RCC 7860 (cell line): ENCODE measurements at regions not wholly inside any gene's neighbourhood (a gene's known extent, or its start where the extent isn't known, plus 50 kb on each side); places are given as distances from the start of the nearest gene placed in this dataset.

Source experiments
- DNase-seq: peaks from one replicate; pipeline ENCODE4 v3.0.0-alpha.2; 2015; ENCODE audit warnings: low spot score
- FAIRE-seq: peaks from 2 replicates; lab custom pipeline; 2012; peaks lifted over from hg19 to GRCh38; lab: Jason Lieb, UNC

- DNase-seq (peak; percentile 27), FAIRE-seq (no peak)
Measured at GRCh38 chr16:11401161-11402050, 56.1 kb downstream of the RMI2 start.

DNA sequence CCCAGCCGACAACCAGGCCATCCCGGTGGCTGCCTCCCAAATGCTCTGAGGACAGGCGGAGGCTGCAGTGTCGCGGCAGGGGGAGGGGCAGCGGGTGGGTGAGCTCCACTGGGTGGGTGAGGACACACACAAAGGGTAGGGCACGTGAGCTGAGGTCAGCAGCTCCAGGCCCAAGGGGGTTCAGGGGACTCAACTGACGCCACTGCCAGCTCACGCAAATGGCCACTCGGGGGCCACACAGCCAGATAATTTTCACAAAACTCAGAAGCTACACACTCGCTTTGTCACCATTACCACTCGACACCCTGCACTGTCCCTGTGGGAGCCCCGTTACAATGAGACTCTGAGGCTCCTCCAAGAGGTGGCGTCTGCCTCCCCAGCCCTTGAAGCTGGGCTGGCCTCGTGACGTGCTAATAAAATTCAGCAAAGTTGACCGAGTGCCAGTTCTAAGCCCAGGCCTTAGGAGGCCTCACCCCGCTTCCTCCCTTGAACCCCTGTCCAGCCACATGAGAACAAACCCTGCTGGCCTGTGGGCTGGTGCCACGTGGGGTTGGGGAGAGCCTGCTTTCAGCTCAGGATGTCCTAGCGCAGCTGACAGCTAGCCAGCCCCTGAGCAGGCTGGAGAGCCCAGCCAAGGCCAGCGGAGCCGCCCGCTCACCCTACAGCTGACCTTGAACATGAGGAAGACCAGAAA is 56.9 kb downstream of the RMI2 start:
- FAIRE-seq = no peak
- DNase-seq = no peak

DNA sequence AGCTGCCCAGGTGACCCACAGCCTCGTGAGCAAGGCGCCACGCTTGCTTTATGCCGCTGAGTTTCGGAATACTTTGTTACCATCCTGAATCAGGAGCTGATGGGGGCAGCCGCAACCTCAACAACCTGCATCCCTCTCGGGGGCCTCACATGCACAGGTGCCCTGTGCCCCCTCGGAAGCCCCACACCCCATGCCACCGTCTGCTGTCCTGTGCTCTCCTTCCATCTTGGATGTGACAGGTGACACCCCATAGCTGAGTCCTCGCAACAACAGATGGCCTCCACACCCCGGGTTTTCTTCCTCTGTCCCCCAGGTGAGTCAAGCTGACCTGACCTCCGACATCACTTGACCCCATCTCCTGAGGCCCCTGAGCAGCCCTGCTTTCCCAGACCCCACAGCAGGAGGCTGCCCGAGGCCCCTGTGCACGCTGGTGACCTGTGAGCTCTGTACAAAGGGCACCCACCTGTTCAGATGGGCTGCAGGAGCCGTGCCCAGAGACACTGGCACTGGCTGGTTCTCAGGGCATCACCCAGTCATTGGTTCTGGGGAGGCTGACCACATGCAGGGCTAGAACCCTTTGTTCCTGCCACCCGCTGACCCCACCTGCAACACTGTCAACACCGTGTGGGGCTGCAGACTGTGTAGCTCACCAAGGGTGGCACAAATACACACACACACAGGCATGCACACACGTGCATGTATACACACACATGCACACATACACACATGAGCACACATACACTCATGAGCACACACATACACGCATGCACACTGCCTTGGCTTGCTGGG is 57.7 kb downstream of the RMI2 start:
- DNase-seq (no peak), FAIRE-seq (no peak)

GRCh38 chr16:11403534-11403795 is 58.2 kb downstream of the RMI2 start:
- DNase-seq (no peak), FAIRE-seq (no peak)

GRCh38 chr16:11403920-11404319 is 58.7 kb downstream of the RMI2 start:
- FAIRE-seq (no peak), DNase-seq (no peak)

- no peak for FAIRE-seq
- no peak for DNase-seq
Measured at GRCh38 chr16:11404603-11405002, 59.3 kb downstream of the RMI2 start.

DNA sequence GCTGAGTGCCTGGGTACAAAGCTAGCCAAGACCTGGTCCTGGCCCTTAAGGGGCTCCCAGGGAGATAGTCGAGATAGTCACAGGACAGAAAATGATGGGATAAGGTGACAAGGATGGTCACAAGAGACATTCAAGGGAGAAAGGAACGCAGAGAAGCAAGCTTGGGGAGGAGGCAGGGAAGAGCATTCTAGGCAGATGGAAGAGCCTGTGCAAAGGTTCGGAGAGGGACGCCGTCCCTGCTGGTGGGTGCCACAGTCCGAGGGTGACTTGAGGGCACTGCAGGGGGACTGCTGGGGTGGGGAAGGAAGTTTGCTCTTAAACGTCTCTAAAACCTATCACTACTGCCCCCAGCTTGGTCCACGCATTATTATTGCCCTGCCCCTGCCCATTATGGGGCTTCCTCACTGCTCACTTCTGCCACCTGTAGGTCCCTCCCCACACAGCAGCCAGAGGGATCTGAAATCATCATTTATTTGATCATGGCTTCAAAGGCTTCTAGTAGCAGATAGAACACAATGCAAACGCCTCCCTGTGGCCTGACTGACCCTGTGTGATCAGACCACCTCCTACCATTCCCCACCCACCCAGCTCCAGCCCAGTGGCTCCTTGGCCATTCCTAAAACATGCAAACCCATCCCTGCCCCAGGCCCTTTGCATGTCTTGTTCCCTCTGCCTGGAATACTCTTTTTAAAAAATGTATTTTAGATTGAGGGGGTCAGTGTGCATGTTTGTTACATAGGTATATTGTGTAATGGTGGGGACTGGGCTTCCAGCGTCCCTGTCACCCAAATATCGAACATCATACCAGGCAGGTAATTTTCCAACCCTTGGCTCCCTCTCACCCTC is 60.3 kb downstream of the RMI2 start:
- DNase-seq (peak; percentile 6), FAIRE-seq (no peak)

DNA sequence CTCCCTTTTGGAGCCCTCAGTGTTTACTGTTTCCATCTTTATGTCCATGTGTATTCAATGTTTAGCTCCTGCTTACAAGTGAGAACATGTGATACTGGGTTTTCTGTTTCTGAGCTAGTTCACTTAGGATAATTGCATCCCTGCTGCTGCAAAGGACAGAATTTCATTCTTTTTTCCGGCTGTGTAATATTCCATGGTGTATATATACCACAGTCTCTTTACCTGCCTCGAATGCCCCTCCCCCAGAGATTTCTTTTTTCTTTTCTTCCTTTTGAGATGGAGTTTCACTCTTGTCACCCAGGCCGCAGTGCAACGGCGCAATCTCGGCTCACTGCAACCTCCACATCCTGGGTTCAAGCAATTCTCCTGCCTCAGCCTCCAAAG is 60.9 kb downstream of the RMI2 start:
- FAIRE-seq (no peak), DNase-seq (no peak)

- DNase-seq = peak; percentile 48
- peak; percentile 58 for FAIRE-seq
Measured at GRCh38 chr16:11407047-11407982, 62.1 kb downstream of the RMI2 start.

DNA sequence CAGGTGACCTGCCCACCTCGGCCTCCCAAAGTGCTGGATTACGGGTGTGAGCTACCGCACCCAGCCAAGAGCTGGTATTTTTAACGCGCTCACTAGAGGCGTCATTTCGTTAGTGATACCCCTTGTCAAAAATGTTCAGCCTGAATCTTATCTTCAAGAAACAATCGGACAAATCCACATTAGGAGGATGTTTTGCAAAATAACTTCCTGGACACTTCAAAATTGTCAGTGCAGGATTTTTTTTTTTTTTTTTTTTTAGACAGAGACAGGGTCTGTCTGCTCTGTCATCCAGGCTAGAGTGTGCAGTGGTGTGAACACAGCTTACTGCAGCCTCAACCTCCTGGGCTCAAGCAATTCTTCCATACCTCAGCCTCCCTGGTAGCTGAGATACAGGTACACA is 63.0 kb downstream of the RMI2 start:
- FAIRE-seq (no peak), DNase-seq (no peak)

DNA sequence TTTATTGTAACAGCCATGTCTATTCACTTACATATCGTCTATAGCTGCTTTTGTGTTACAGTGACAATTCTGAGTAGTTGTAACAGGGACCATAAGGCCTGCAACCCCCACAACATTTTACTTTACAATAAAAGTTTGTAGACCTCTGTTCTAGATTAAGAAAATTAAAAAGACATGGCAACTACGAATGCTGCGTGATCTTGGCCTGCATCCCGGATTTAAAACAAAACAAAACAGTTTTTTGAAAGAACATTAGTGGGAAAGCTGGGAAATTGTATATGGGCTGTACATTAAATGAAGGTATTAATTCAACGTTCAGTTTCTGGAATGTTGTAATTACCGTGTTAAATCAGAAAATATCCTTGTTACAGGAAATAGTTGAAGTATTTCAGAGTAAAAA is 64.1 kb downstream of the RMI2 start:
- DNase-seq (no peak), FAIRE-seq (no peak)

GRCh38 chr16:11410376-11411058 is 65.3 kb downstream of the RMI2 start:
- DNase-seq (no peak), FAIRE-seq (no peak)

- DNase-seq (no peak), FAIRE-seq (no peak)
Measured at GRCh38 chr16:11411059-11411550, 65.8 kb downstream of the RMI2 start.

DNA sequence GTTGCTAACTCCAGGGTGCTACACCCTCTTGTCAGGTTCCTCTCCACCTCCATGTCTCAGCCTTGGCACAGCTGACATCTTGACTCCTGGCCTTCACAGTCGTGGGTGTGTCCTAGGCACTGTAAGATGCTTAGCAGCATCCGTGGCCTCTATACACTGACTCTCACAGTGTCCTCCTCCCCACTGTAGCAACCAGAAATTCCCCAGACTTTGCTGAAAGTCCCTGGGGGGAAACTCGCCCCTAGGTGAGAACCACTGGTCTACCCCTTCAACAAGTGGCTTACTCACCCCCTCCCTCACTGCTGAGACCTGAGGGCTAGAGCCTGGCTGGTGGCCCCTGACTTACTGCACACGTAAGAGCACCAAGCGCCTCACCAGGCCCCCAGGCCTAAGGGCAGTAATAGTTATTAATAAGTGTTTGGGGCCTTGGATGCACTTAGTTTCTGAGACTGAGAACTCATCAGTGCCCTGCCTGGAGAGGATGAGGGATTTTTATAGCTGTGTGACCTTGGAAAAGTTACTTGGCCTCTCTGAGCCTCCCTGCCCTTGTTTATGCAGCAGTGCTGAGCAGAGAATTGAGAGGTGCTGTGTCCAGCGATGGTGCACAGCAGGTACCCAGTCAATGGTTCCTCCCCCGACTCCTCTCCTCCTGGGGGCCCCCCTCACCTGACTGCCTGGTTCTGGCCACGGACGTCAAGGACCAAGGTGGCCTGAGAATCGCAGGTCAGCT is 67.1 kb downstream of the RMI2 start:
- DNase-seq (no peak), FAIRE-seq (no peak)

DNA sequence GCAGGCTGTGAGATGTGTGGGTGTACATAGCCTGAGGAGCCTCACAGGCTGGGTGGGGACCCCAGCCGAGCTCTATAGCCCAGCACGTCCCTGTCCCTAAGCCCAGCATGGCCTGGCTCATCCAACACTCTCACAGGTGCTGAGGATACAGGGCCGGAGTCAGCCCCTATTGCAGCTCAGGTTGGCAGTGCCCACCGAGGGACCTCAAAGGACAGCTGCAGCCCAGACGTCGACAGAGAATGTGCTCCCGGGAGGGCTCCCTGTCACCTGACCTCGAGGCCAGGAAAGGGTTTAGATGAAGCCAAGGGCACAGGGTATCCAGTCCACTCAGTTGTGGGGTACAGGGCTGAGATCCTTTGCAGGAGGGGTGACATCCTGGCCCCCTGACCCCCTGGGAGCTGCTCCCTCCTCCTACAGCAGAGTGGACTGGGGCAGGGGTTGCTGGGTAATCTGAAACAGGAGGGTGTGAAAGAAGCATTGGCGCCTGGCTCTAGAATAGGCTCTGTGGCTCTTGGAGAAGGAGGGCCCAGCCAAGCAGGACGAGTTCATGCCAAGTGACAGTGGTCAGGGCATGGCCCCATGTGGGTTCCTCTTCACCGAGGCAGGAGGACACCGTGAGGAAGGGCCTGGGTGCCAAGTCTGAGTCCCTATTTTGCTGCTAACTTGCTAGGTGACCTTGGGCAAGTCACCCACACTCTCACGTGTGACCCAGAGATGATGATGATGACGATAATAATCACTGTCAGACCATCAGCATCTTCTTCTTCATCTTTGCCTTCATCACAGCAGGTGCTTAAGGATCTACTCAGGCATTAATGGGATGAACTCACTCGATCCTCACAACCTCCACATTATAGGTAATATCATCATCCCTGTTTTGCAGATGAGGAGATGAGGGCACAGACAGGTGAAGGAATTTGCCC is 68.0 kb downstream of the RMI2 start:
- FAIRE-seq (no peak), DNase-seq (no peak)

DNA sequence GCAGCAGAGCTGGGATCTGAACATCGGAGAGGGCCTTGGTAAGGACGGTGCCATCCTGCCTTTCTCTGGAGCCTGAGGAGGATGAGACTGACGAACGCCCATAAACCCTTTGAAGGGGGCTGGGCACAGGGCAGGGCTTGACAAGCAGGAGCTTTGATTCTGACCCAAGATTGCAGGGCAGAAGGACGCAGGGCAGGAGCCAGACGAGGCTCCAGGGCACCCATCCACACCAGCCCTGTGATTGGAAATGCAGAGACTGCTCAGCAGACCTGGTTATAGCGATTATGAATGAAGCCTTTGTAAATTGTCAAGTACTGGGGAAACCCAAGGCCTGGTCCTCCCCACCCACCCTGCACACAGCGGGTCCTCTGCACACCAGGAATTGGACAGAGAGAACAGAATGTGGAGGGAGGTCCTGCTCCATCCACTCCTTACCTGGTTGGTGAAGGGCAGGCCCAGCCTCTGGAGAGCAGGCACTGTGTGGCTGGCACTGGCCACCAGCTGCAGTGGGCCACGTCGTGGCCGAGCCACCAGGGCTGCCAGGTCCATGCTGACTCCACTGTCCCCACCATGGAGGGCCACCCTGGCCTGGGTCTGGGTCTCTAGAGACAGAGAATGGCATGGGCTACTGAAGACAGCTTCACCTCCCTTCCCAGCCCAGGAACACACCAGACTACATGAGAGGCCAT is 68.8 kb downstream of the RMI2 start:
- FAIRE-seq = no peak

More for the DNA sequence above, 68.8 kb downstream of the RMI2 start:
- no peak for DNase-seq
